ES-I3 (cell line): ENCODE measurements at regions not wholly inside any gene's neighbourhood (a gene's known extent, or its start where the extent isn't known, plus 50 kb on each side); places are given as distances from the start of the nearest gene placed in this dataset.

Source experiments
- H3K36me3 ChIP-seq: 2 replicates; pipeline ENCODE4 v1.6.1; 2013; ENCODE audit warnings: mild to moderate bottlenecking, low read length, control low read depth, moderate library complexity; ENCODE audit not compliant: insufficient read depth
- H3K4me1 ChIP-seq: 2 replicates; pipeline ENCODE4 v1.6.1; 2013; ENCODE audit warnings: mild to moderate bottlenecking, control low read depth, low read length; ENCODE audit not compliant: insufficient read depth
- H3K9ac ChIP-seq: 2 replicates; pipeline ENCODE4 v1.6.1; 2013; ENCODE audit warnings: low read depth, mild to moderate bottlenecking, low read length, moderate library complexity
- H3K9me3 ChIP-seq: 2 replicates; pipeline ENCODE4 v1.6.1; 2013; ENCODE audit warnings: mild to moderate bottlenecking, low read length, moderate library complexity; ENCODE audit not compliant: control insufficient read depth, insufficient read depth

DNA sequence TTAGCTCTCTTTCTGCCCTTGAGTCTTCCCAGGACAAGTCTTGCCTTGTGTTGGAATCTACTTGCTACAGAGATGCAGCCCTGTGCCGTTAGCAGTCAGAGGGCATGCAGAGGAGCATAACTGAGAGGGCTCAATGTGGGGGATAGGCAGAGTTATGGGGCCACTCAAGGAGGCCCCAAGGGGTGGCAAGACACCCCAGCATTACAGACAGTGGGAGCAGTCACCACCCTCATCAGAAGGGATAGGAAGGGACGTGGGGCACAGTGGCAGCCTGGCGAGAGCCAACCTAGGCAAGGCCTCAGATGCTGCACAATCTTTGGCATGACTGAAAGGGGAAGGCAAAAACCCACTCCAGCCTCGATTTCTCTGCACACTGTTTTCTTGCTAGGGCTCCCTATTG lies 169.1 kb downstream of the TMEM18 start:
- Histone ChIP-seq H3K9me3 (no peaks in the 10 kb centered on the region), H3K9ac (no peak overlapping the region), H3K36me3 (no peaks in the 10 kb centered on the region), H3K4me1 (peaks cover 7% of the 10 kb centered on the region; the same call in 1 of the 2 replicates)

- Histone ChIP-seq H3K36me3 (no peaks in the 10 kb centered on the region), H3K9me3 (no peaks in the 10 kb centered on the region), H3K4me1 (peaks cover 7% of the 10 kb centered on the region; the same call in 1 of the 2 replicates), H3K9ac (no peak overlapping the region)
Measured at GRCh38 chr2:506866-507265, 170.3 kb downstream of the TMEM18 start.

GRCh38 chr2:506451-506850 lies 170.8 kb downstream of the TMEM18 start:
- H3K9ac ChIP-seq: no peak overlapping the region
- H3K36me3 ChIP-seq: no peaks in the 10 kb centered on the region
- H3K4me1 ChIP-seq: peaks cover 7% of the 10 kb centered on the region; the same call in 1 of the 2 replicates
- no peaks in the 10 kb centered on the region for H3K9me3 ChIP-seq

- no peak overlapping the region for H3K9ac ChIP-seq
- H3K36me3 ChIP-seq: no peaks in the 10 kb centered on the region
- H3K9me3 ChIP-seq: no peaks in the 10 kb centered on the region
- peaks cover 7% of the 10 kb centered on the region; the same call in 1 of the 2 replicates for H3K4me1 ChIP-seq
Measured at GRCh38 chr2:505941-506340, 171.3 kb downstream of the TMEM18 start.

- Histone ChIP-seq H3K9me3 (no peaks in the 10 kb centered on the region), H3K36me3 (no peaks in the 10 kb centered on the region), H3K4me1 (peaks cover 7% of the 10 kb centered on the region; the same call in 1 of the 2 replicates), H3K9ac (no peak overlapping the region)
Measured at GRCh38 chr2:503288-503999, 173.8 kb downstream of the TMEM18 start.

DNA sequence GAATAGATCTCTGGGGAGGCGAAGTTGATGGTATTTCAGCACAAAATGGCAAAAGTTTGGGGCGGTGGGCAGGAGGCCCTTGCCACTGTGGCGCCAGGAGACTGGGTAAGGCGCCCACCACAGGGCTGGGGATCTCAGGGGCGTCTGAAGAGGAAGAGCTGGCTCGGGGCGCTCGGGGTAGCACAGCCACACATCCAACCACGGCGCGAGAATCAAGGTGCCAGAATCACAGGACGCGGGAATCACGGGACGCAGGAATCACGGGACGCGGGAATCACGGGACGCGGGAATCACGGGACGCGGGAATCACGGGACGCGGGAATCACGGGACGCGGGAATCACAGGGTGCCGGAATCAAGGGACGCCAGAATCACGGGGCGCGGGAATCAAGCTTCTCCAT lies 174.4 kb downstream of the TMEM18 start:
- Histone ChIP-seq H3K36me3 (no peaks in the 10 kb centered on the region), H3K4me1 (peaks cover 7% of the 10 kb centered on the region; the same call in 1 of the 2 replicates), H3K9ac (no peak overlapping the region), H3K9me3 (no peaks in the 10 kb centered on the region)

DNA sequence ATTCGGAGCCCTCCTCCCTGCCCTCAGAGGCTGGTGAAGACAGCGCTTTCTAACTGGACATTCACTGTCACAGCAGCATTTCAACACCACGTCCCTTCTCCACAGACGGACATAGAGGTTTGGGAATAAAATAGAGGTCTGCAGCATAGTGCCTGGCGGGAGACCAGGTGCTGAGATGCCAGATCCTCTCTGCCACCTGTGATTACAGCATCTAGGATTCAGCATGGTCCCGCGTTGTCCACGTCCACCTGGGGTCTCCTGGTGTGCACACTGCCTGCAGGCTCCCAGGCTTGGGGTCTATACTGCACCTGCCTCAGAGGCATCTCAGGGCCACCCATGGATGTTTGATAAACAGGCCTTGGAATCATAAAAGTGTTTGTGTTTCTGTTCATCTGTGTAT lies 175.5 kb downstream of the TMEM18 start:
- peaks cover 7% of the 10 kb centered on the region; the same call in 1 of the 2 replicates for H3K4me1 ChIP-seq
- no peaks in the 10 kb centered on the region for H3K9me3 ChIP-seq
- H3K36me3 ChIP-seq: no peaks in the 10 kb centered on the region
- H3K9ac ChIP-seq: no peak overlapping the region

GRCh38 chr2:501130-501529 lies 176.1 kb downstream of the TMEM18 start:
- no peaks in the 10 kb centered on the region for H3K36me3 ChIP-seq
- no peak overlapping the region for H3K9ac ChIP-seq
- no peaks in the 10 kb centered on the region for H3K9me3 ChIP-seq
- H3K4me1 ChIP-seq: peaks cover 4% of the 10 kb centered on the region; the same call in 1 of the 2 replicates

GRCh38 chr2:499726-500125 lies 177.5 kb downstream of the TMEM18 start:
- Histone ChIP-seq H3K4me1 (no peaks in the 10 kb centered on the region), H3K9me3 (no peaks in the 10 kb centered on the region), H3K36me3 (no peaks in the 10 kb centered on the region), H3K9ac (no peak overlapping the region)

- Histone ChIP-seq H3K4me1 (no peaks in the 10 kb centered on the region), H3K9me3 (no peaks in the 10 kb centered on the region), H3K36me3 (no peaks in the 10 kb centered on the region), H3K9ac (no peak overlapping the region)
Measured at GRCh38 chr2:498493-499178, 178.6 kb downstream of the TMEM18 start.

GRCh38 chr2:497770-498492 lies 179.3 kb downstream of the TMEM18 start:
- Histone ChIP-seq H3K9ac (no peak overlapping the region), H3K9me3 (no peaks in the 10 kb centered on the region), H3K4me1 (no peaks in the 10 kb centered on the region), H3K36me3 (no peaks in the 10 kb centered on the region)

DNA sequence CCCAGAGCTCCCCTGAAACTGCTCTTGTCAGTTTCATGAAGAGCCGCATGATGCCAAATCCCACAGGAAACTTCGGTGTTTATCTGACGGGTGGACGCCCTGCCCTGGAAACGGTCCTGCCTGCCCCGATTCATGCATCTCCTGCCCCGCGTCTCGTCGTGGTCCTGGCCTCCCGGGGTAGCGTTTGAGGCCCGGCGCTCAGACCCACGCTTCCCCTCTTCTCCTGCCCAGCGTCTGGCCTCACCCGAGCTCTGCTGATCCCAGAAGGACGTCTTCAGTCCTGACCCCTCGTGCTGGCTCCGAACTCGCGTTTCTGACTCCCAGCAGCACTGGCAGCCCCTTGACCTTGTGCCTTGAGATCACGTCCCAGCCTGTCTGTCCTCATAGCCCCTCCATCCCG lies 180.5 kb downstream of the TMEM18 start:
- H3K4me1 ChIP-seq: no peaks in the 10 kb centered on the region
- H3K9me3 ChIP-seq: no peaks in the 10 kb centered on the region
- H3K36me3 ChIP-seq: no peaks in the 10 kb centered on the region
- no peak overlapping the region for H3K9ac ChIP-seq

DNA sequence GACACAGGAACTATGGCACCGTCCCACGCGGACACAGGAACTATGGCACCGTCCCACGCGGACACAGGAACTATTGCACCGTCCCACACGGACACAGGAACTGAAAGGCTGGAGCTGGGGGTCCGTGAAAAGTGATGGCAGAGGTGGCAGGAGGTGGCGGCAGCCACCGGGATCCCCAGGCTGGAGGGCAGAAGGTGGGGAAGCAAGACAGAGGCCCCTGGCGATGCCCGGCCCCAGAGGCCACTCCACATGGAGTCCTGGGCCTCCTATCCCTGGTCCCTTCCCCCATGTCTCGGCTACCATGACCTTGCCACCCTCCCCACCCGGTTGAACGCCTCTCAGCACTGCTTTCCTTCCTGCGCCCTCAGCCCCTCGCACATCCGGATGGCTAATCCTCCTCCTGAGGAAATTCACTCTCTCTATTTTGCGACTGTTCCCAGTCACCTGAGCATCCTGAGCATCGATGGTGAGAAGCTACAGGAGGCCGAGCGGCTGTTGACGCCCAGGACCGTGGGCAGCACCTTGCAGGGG lies 181.4 kb downstream of the TMEM18 start:
- no peaks in the 10 kb centered on the region for H3K9me3 ChIP-seq

DNA sequence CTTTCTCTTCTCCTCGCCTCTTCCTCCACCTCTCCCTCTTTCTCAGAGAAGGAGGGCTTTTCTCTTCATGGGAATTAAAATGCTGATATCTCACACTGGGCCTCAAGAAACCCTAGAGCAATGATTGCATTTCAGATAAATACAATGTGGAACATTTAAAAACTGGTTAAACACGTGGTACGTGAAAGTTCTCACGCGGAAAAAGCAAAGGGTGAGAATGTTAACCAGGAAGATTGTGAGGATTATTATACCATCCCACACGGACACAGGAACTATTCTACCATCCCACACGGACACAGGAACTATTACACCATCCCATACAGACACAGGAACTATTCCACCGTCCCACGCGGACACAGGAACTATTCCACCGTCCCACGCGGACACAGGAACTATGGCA lies 182.4 kb downstream of the TMEM18 start:
- Histone ChIP-seq H3K9me3 (no peaks in the 10 kb centered on the region), H3K36me3 (no peaks in the 10 kb centered on the region), H3K4me1 (no peaks in the 10 kb centered on the region), H3K9ac (no peak overlapping the region)

More for the DNA sequence above, 181.4 kb downstream of the TMEM18 start:
- H3K36me3 ChIP-seq: no peaks in the 10 kb centered on the region
- H3K9ac ChIP-seq: no peak overlapping the region
- no peaks in the 10 kb centered on the region for H3K4me1 ChIP-seq
